H1 (cell line): ENCODE measurements at regions not wholly inside any gene's neighbourhood (a gene's known extent, or its start where the extent isn't known, plus 50 kb on each side); places are given as distances from the start of the nearest gene placed in this dataset.
A peak's percentile ranks its signal among the peaks of the same experiment; 100 is the strongest.

Source experiments
- CTCF ChIA-PET: fragments of 300-600 bp; sonication (Branson Sonifier 250); formaldehyde crosslinking; loops from one replicate; lab custom pipeline; 2021; ENCODE audit not compliant: partially characterized antibody; lab: Charles Lee
- POLR2A ChIA-PET: fragments of 300-600 bp; sonication (Branson Sonifier 250); formaldehyde crosslinking; loops from one replicate; lab custom pipeline; 2021; ENCODE audit warnings: inconsistent platforms; ENCODE audit not compliant: partially characterized antibody; lab: Charles Lee
- DNase-seq, 2 experiments: peaks; one replicate each; pipeline versions ENCODE4 v3.0.0 to v3.0.0-alpha.2; 2010 to 2022; ENCODE audit warnings: low spot score in 2 of 2, low read depth in 1 of 2, mixed read lengths in 1 of 2
- FAIRE-seq: peaks from 2 replicates; lab custom pipeline; 2011; peaks lifted over from hg19 to GRCh38; lab: Jason Lieb, UNC
- H2AFZ ChIP-seq: 2 replicates; pipeline ENCODE4 v1.8.1; 2012; ENCODE audit warnings: low read length, inconsistent platforms
- H2AK5ac ChIP-seq: 2 replicates; pipeline ENCODE4 v1.6.1; 2013; ENCODE audit warnings: low read depth, low read length
- H2BK120ac ChIP-seq: replicated peaks from 2 replicates; pipeline ENCODE3; 2013; ENCODE audit warnings: low read depth, low read length, inconsistent platforms
- H2BK12ac ChIP-seq: 2 replicates; pipeline ENCODE4 v1.6.1; 2013; ENCODE audit warnings: low read depth, low read length
- H2BK15ac ChIP-seq: 2 replicates; pipeline ENCODE4 v1.6.1; 2013; ENCODE audit warnings: low read length
- H2BK20ac ChIP-seq: 2 replicates; pipeline ENCODE4 v1.6.1; 2013; ENCODE audit warnings: low read length
- H2BK5ac ChIP-seq: 2 replicates; pipeline ENCODE4 v1.6.1; 2013; ENCODE audit warnings: low read depth, low read length
- H3K14ac ChIP-seq: 2 replicates; pipeline ENCODE4 v1.6.1; 2013; ENCODE audit warnings: inconsistent platforms; ENCODE audit not compliant: insufficient read length
- H3K18ac ChIP-seq: 2 replicates; pipeline ENCODE4 v1.6.1; 2013; ENCODE audit warnings: low read length; ENCODE audit errors: extremely low read depth
- H3K23ac ChIP-seq: 2 replicates; pipeline ENCODE4 v1.6.1; 2013; ENCODE audit warnings: inconsistent platforms; ENCODE audit not compliant: insufficient read length
- H3K23me2 ChIP-seq: 2 replicates; pipeline ENCODE4 v1.6.1; 2013; ENCODE audit warnings: low read depth, low read length
- H3K27ac ChIP-seq: 2 replicates; pipeline ENCODE4 v1.6.1; 2011; ENCODE audit warnings: low read depth, low read length, inconsistent platforms
- H3K27me3 ChIP-seq, 4 experiments: replicated peaks in 1 of 4; 1 replicate in 1 of 4; 2 replicates in 3 of 4; pipeline versions ENCODE4 v1.6.1 to v1.8.1; 2011 to 2013; ENCODE audit warnings: low read length in 3 of 4, mild to moderate bottlenecking in 3 of 4, inconsistent platforms in 2 of 4, mixed read lengths in 2 of 4, moderate library complexity in 1 of 4; ENCODE audit not compliant: control insufficient read depth in 3 of 4, insufficient read depth in 3 of 4; ENCODE audit errors: extremely low read depth in 1 of 4
- H3K36me3 ChIP-seq, 4 experiments: 2 replicates each; pipeline versions ENCODE4 v1.6.1 to v1.8.1; 2011 to 2013; ENCODE audit warnings: mild to moderate bottlenecking in 4 of 4, low read length in 3 of 4, moderate library complexity in 2 of 4, control low read depth in 1 of 4, inconsistent platforms in 1 of 4; ENCODE audit not compliant: insufficient read depth in 4 of 4, control insufficient read depth in 2 of 4
- H3K4ac ChIP-seq: replicated peaks from 2 replicates; pipeline ENCODE3; 2013; ENCODE audit warnings: low read length, low read depth, mixed read lengths, inconsistent platforms; ENCODE audit not compliant: insufficient read length
- H3K4me1 ChIP-seq, 4 experiments: replicated peaks in 1 of 4; 1 replicate in 1 of 4; 2 replicates in 3 of 4; pipeline versions ENCODE4 v1.6.1 to v1.8.1; 2011 to 2013; ENCODE audit warnings: low read length in 3 of 4, inconsistent platforms in 2 of 4, mixed read lengths in 1 of 4; ENCODE audit not compliant: insufficient read depth in 4 of 4, control insufficient read depth in 3 of 4
- H3K4me2 ChIP-seq, 2 experiments: 2 replicates each; pipeline versions ENCODE4 v1.6.1 to v1.8.1; 2011 to 2013; ENCODE audit warnings: low read depth in 2 of 2, low read length in 2 of 2, control low read depth in 1 of 2, inconsistent platforms in 1 of 2, mild to moderate bottlenecking in 1 of 2; ENCODE audit not compliant: insufficient read depth in 1 of 2
- H3K4me3 ChIP-seq, 4 experiments: fragments of 200-600, 300-600 bp in 1 of 4; sonication (generic), shearing (Covaris generic), sonication (Bioruptor Twin) in 1 of 4; 2 replicates each; pipeline versions ENCODE4 v1.5.1 to v1.8.1; 2011 to 2016; ENCODE audit warnings: low read length in 4 of 4, low read depth in 3 of 4, control low read depth in 2 of 4, inconsistent platforms in 2 of 4, mild to moderate bottlenecking in 2 of 4, mixed read lengths in 1 of 4, moderate library complexity in 1 of 4; ENCODE audit not compliant: insufficient read depth in 2 of 4; ENCODE audit errors: extremely low read depth in 1 of 4
- H3K56ac ChIP-seq: replicated peaks from 2 replicates; pipeline ENCODE3; 2013; ENCODE audit warnings: low read depth, mild to moderate bottlenecking, mixed read lengths, low read length, inconsistent platforms; ENCODE audit not compliant: insufficient read length
- H3K79me1 ChIP-seq: 2 replicates; pipeline ENCODE4 v1.6.1; 2013; ENCODE audit warnings: low read depth, low read length, control low read depth
- H3K79me2 ChIP-seq, 2 experiments: 2 replicates each; pipeline versions ENCODE4 v1.6.1 to v1.8.1; 2012 to 2013; ENCODE audit warnings: low read length in 2 of 2, mild to moderate bottlenecking in 2 of 2, inconsistent platforms in 1 of 2; ENCODE audit not compliant: insufficient read depth in 2 of 2, control insufficient read depth in 1 of 2
- H3K9ac ChIP-seq, 4 experiments: replicated peaks in 1 of 4; 1 replicate in 1 of 4; 2 replicates in 3 of 4; pipeline versions ENCODE4 v1.6.1 to v1.8.1; 2011 to 2013; ENCODE audit warnings: low read depth in 3 of 4, low read length in 3 of 4, control low read depth in 2 of 4, mild to moderate bottlenecking in 2 of 4, moderate library complexity in 2 of 4, inconsistent platforms in 1 of 4; ENCODE audit errors: extremely low read depth in 1 of 4
- H3K9me3 ChIP-seq, 2 experiments: 2 replicates each; pipeline versions ENCODE4 v1.6.1 to v1.8.1; 2012 to 2013; ENCODE audit warnings: mild to moderate bottlenecking in 2 of 2, moderate library complexity in 2 of 2, control low read depth in 1 of 2, inconsistent platforms in 1 of 2, low read depth in 1 of 2, low read length in 1 of 2, mixed read lengths in 1 of 2; ENCODE audit not compliant: insufficient read depth in 2 of 2
- H4K20me1 ChIP-seq, 2 experiments: replicated peaks in 1 of 2; 2 replicates each; pipeline versions ENCODE3 to v1.8.1; 2011 to 2013; ENCODE audit warnings: inconsistent platforms in 2 of 2, low read length in 2 of 2, mild to moderate bottlenecking in 1 of 2; ENCODE audit not compliant: insufficient read depth in 2 of 2, control insufficient read depth in 1 of 2
- H4K5ac ChIP-seq: 2 replicates; pipeline ENCODE4 v1.6.1; 2013; ENCODE audit warnings: low read length, low read depth, mixed read lengths, inconsistent platforms; ENCODE audit not compliant: insufficient read length
- H4K8ac ChIP-seq: 2 replicates; pipeline ENCODE4 v1.8.0; 2013; ENCODE audit warnings: mild to moderate bottlenecking, moderate library complexity, low read length, inconsistent platforms; ENCODE audit not compliant: insufficient read depth; ENCODE audit errors: extremely low read depth
- H4K91ac ChIP-seq: replicated peaks from 2 replicates; pipeline ENCODE3; 2013; ENCODE audit warnings: low read length, mixed read lengths, inconsistent platforms; ENCODE audit not compliant: insufficient read length
- ASH2L ChIP-seq: fragments of 200-600, 300-600 bp; sonication (generic); IDR thresholded peaks from one replicate; pipeline ENCODE4 v1.7.1; 2017; ENCODE audit warnings: low read length
- ATF2 ChIP-seq: IDR thresholded peaks from 2 replicates; pipeline ENCODE4 v1.6.1; 2012; ENCODE audit warnings: low read length, inconsistent platforms
- CBX8 ChIP-seq: fragments of 300-800, 300-1000 bp; sonication (generic); IDR thresholded peaks from 2 replicates; pipeline ENCODE4 v1.7.1; 2016; ENCODE audit warnings: low read depth, low read length, borderline replicate concordance
- CEBPB ChIP-seq: IDR thresholded peaks from 2 replicates; pipeline ENCODE4 v1.6.1; 2012; ENCODE audit warnings: low read depth, low read length
- CTCF ChIP-seq, 3 experiments: IDR thresholded peaks; 1 replicate in 2 of 3; 2 replicates in 1 of 3; pipeline versions ENCODE4 v1.5.1 to v1.6.1; 2011; ENCODE audit warnings: low read length in 3 of 3, mild to moderate bottlenecking in 3 of 3, inconsistent platforms in 2 of 3, low read depth in 1 of 3, moderate library complexity in 1 of 3; ENCODE audit not compliant: insufficient read depth in 1 of 3; ENCODE audit errors: control extremely low read depth in 1 of 3
- KDM5A ChIP-seq: fragments of 200-600 bp; IDR thresholded peaks from 2 replicates; pipeline ENCODE4 v1.7.1; 2012; ENCODE audit warnings: mild to moderate bottlenecking, low read length, inconsistent platforms, mixed read lengths
- RAD21 ChIP-seq, 2 experiments: IDR thresholded peaks in 1 of 2; conservative IDR thresholded peaks in 1 of 2; 2 replicates each; pipeline ENCODE4 v1.6.1; 2011; ENCODE audit warnings: low read depth in 2 of 2, low read length in 2 of 2, improper control_type of control experiment in 1 of 2, inconsistent platforms in 1 of 2, mild to moderate bottlenecking in 1 of 2, moderate library complexity in 1 of 2
- SIX5 ChIP-seq: IDR thresholded peaks from 2 replicates; pipeline ENCODE4 v1.6.1; 2011; ENCODE audit warnings: mild to moderate bottlenecking, low read depth, low read length
- SRF ChIP-seq: IDR thresholded peaks from 2 replicates; pipeline ENCODE4 v1.6.1; 2011; ENCODE audit warnings: mild to moderate bottlenecking, low read depth, low read length, moderate library complexity
- TAF1 ChIP-seq: IDR thresholded peaks from 2 replicates; pipeline ENCODE4 v1.6.1; 2011; ENCODE audit warnings: mild to moderate bottlenecking, low read depth, low read length
- TBP ChIP-seq: IDR thresholded peaks from 2 replicates; pipeline ENCODE4 v1.6.1; 2011; ENCODE audit warnings: low read depth, low read length, improper control_type of control experiment
- WGBS, 2 experiments: shearing (Covaris generic) in 1 of 2; methylation state at CpG; one replicate each; pipeline versions ENCODE4 v1.1.6 to v1.1.7; 2013 to 2015; ENCODE audit warnings: low lambda C conversion rate in 2 of 2, mixed read lengths in 2 of 2, inconsistent platforms in 1 of 2, low coverage in 1 of 2, missing lambda C conversion rate in 1 of 2; ENCODE audit not compliant: insufficient replicate concordance in 2 of 2, insufficient coverage in 1 of 2, insufficient read length in 1 of 2; ENCODE audit errors: extremely low coverage in 1 of 2, missing lambda C conversion rate in 1 of 2; 5-methylcytosine and 5-hydroxymethylcytosine counted together

GRCh38 chrY:19015854-19016253 is 242.3 kb upstream of the HSFY2 start:
- 89% methylated on average over 1 of the region's 2 CpGs; no CpG with 5 or more reads in 1 of the 2 experiments for WGBS, 2 experiments
- Histone ChIP-seq H3K23ac (no peak overlapping the region), H2BK15ac (no peak overlapping the region), H4K91ac (no peak overlapping the region), H3K18ac (no peak overlapping the region), H3K27me3 (no peaks in the 10 kb centered on the region), H4K8ac (no peak overlapping the region), H3K9ac (no peak overlapping the region), H3K4me1 (no peaks in the 10 kb centered on the region), H2BK5ac (no peak overlapping the region), H3K27ac (no peak overlapping the region), H4K5ac (no peak overlapping the region), H3K79me1 (no peaks in the 10 kb centered on the region), H3K4ac (no peak overlapping the region), H2BK20ac (no peak overlapping the region), H3K4me3 (no peak overlapping the region), H3K9me3 (no peaks in the 10 kb centered on the region), H3K4me2 (no peak overlapping the region), H3K56ac (no peak overlapping the region), H2AK5ac (no peak overlapping the region), H2AFZ (no peak overlapping the region), H3K36me3 (no peaks in the 10 kb centered on the region; a peak in 2 of 8 replicates), H2BK12ac (no peak overlapping the region), H3K14ac (no peak overlapping the region), H2BK120ac (no peak overlapping the region), H3K79me2 (peaks cover 0 to 16% of the 10 kb centered on the region in 2 experiments; a peak in 2 of 4 replicates), H3K23me2 (no peaks in the 10 kb centered on the region), H4K20me1 (peaks cover 0 to 4% of the 10 kb centered on the region in 2 experiments)
- ChIA-PET CTCF (interaction anchor here (1.3 kb wide), 1 partner anchor 27 kb away, joined by 3 read pairs; no protein-coding TSS in a partner anchor), POLR2A (no interaction called here)
- FAIRE-seq (peak; percentile 24), DNase-seq (no peak)
- TF ChIP-seq TBP: no peak
- TF ChIP-seq ATF2: no peak
- no peak for TF ChIP-seq ASH2L
- peak; percentile 33 to 43 (median 37); a peak in 3 of 4 replicates for TF ChIP-seq CTCF (IDR thresholded peaks at IDR 0.05; ENCODE audit: control extremely low read depth in 1 of 3, insufficient read depth in 1 of 3, low read depth in 1 of 3, low read length in 3 of 3)
- TF ChIP-seq TAF1: no peak
- TF ChIP-seq CBX8: no peak
- TF ChIP-seq SRF: no peak
- TF ChIP-seq CEBPB: no peak
- TF ChIP-seq RAD21 (IDR thresholded peaks at IDR 0.05 in 1 of 2, conservative IDR thresholded peaks at IDR 0.05 in 1 of 2; ENCODE audit: low read depth in 2 of 2, low read length in 2 of 2): peak; percentile 60 to 73
- no peak for TF ChIP-seq KDM5A
- TF ChIP-seq SIX5: no peak
